HS-27A (cell line): ENCODE measurements at regions not wholly inside any gene's neighbourhood (a gene's known extent, or its start where the extent isn't known, plus 50 kb on each side); places are given as distances from the start of the nearest gene placed in this dataset.
"Not testable (repeated sequence)": the region's sequence is repeated elsewhere in the genome, so short reads cannot be mapped to it uniquely, and the experiment has no call there.

ENCODE experiments used
- DNase-seq: peaks from one replicate; pipeline ENCODE4 v3.0.0-alpha.2; 2012; ENCODE audit warnings: low read depth, missing footprints

- no peak for DNase-seq
Observed at GRCh38 chr5:66234241-66234640, 90.1 kb downstream of the SREK1 start.

DNA sequence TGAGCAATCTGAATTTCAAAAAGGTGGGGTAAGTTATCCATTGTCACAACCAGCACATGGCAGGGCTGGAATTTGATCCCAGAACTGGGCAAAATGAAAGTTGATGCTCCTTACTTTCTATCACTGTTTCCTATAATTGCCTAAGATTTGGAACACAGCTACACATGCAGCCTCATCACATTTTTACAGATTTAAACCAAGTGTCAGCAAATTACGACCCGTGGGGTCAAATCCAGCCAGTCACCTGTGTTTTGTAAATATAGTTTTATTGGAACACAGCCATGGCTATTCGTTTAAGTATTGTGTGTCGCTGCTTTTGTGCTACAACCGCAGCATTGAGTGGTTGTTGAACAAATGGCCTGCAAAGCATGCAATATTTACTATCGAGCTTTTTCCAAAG, 94.3 kb downstream of the SREK1 start:
- no peak for DNase-seq

DNA sequence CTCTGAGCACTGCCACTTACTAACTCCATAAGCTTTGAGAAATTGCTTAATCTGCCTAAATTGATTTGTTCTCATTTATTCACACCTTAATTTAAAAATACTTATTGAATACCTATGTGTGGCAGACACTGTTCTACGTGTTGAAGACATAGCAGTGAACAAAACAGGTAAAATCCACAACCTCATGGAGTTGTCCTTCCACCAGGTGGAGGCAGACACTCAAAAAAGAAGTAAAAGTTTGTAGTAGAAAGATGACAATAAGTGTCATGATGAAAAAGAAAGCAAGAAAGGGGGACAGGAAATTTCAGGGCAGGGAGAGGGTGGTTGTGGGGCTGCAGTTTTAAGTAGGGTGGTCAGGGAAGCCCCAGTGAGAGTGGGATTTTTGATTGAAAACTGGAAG, 94.9 kb downstream of the SREK1 start:
- DNase-seq: no peak

GRCh38 chr5:66241136-66241825, 97.2 kb downstream of the SREK1 start:
- no peak for DNase-seq

DNA sequence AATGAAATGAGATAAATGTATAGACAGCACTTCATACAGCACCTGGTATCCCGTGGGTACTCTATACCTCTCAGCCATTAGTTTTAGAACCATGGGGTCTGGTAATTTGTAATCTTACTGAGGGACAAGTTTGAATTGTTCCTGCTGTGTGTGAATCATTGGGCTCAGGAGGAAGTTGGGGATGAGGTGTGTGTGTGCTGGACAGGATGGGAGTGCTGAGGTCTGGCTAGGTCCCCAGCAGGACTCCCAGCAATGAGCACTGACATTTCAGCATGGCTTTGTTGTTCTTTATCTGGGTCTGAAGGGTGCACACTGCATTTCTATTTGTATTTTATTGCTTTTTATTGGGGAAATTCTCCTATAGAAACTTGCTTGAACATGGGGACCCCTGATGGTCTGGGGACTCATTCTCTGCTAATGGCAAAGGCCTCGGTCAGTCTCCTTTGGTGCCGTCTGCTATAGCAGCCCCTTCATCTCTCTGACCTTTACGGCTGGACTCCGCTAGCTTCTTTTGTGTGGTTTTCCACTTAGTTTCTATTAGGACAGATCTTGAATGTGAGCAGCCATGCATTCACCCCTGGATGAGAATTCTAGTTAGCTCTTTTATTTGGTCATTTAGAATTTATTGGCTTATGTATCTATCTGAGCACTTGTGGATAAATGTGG, 98.1 kb downstream of the SREK1 start:
- no peak for DNase-seq

DNA sequence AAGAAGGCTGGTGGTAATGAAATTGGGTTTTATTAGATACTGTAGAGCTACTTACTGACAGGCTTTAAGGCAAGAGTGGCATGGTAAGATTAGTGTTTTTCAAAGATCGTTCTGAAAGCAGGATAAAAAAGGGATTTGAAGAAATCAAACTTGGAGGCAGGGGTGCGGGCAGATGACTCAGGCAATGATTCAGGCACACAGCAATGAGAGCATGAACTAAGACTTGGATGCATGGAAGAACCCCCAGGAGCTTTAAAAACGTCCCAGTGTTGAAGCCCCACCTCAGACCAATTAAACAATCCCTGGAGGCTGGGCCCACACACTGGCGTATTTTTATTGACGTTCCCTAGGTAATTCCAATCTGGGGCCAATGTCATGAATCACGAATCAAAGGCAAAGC, 102.5 kb downstream of the SREK1 start:
- DNase-seq: peak; percentile 34

DNA sequence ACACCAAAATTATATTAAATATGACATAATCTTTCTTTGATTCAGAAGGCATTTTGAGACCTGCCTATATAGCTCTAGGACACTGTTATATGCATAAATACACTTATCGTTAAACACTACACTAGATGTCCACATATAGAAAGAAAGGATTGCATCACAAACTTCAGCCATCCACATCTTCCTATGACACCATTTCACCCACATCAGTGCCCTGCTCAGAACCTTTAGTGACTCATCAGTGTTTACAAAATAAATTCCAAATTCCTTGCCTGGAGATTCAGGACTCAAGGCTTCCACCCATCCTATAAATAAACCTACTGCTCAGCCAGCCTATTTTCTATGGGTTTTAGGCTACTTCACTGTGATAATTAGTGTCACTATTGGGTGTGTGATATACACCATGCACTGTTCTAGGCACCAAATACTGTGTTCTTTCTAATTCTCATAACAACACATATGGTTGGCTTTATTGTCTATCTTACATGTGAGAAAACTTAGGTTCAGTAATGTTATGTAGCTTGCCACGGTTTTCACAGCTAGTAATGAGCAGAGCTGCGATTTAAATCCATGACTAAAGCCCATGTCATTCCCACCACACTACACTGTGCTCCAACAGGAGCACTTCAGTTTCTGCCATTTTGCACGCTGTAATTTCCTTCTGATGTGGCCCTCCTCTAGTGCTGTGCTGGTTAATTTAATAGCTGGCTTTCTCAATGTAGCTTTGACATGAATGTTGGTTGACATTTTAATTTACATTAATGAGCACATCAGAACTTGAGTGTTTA, 103.3 kb downstream of the SREK1 start:
- peak; percentile 41 for DNase-seq

DNA sequence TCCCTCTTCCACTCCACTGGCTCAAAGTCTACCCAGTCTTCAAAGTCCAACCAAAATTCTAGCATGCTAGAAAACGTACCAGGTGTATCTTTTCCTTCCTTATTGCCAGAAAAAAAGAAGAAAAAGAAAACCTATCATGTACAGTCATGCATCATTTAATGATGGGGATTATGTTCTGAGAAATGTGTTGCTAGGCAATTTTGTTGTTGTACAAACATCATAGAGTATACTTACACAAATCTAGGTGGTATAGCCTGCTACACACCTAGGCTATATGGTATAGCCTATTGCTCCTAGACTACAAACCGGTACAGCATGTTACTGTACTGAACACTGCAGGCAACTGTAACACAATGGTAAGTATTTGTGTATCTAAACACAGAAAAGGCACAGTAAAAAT, 104.8 kb downstream of the SREK1 start:
- no peak for DNase-seq

- DNase-seq: no peak
Observed at GRCh38 chr5:66249920-66250319, 105.8 kb downstream of the SREK1 start.

- DNase-seq: no peak
Observed at GRCh38 chr5:66252849-66253248, 108.7 kb downstream of the SREK1 start.

GRCh38 chr5:66255714-66256113, 111.6 kb downstream of the SREK1 start:
- no peak for DNase-seq

DNA sequence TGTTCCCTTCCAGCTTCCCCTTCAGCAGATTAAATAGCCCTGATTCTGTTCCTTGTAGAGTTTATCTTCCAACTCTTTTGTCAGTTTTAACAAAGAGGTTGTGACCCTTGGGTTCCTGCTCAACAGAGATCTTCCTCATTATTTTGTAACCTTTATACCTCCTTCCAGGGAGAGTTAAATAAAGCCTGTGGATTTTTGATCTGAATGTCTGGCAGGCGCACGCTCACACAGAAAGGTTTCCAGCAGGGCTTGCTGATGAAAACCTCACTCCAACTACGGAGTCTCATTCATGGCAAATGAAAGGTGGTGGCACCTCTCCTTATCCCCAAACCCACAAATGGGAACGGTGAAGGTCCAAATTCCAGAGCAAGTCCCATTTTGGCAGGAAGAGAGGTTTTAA, 129.0 kb downstream of the SREK1 start:
- DNase-seq: no peak

DNA sequence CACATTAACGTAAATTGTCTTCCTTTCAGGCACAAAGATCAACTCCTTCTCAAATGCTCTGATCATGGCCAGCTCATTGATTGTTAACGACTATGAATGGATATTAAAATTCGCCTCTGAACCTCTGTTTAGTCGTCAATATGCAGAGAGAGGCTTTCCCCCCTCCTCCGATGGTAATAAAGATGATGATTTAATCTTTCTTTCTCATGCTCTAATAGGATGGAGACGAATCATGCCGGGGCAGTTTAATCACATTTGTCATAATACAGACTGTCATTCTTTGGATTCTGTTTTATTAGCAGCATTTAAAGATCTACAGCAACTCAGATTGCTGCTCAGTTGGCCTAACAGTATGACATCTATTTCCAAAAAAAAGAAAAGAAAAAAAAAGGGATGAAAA, 132.9 kb downstream of the SREK1 start:
- no peak for DNase-seq

DNA sequence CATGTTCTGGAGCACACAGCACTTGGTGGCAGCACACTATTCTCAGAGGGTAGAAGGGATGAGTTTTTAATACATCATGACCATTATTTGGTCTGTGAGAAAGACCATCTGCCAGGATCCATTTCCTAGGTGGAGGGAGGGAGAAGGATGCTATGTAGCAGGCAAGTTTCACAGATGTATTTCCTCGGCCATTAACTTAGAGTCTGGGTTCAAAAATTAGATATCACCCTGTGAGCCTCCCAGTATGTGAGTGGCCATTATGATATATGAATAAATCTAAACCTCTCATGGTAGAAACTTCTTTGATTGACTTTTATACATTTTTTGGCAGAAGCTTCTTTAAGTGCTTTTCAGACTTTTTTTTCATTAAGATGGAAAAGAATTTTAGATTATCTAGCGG, 133.9 kb downstream of the SREK1 start:
- no peak for DNase-seq

- no peak for DNase-seq
Observed at GRCh38 chr5:66281294-66281693, 137.2 kb downstream of the SREK1 start.

- no peak for DNase-seq
Observed at GRCh38 chr5:66284588-66285342, 140.7 kb downstream of the SREK1 start.

DNA sequence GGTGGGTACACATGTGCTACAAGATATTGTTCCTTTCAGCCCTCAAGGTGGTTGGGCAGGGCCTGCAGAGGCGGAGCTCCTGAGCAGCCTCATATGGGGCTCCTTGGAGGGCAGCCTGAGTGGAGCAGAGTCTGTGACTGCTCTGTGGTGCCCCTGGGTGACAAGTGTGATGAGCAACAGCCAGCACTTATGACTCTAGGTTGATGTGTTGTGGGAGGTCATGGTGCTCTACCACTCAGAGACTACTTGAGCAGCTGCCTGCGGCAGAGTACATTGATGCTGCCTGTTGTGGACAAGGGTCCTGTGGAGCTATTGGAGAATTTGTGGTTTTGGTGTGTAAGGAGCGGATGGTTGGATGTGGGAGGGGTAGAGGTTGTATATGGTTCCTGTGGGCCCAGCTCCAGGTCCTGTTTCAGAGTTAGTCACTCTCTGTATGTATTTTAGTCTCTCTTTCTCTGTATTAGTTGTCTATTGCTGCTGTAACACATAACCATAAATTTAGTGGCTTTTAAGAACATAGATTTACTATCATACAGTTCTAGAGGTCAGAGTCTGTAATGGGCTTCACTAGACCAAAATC, 141.3 kb downstream of the SREK1 start:
- no peak for DNase-seq

GRCh38 chr5:66291771-66292170, 147.7 kb downstream of the SREK1 start:
- DNase-seq: no peak

DNA sequence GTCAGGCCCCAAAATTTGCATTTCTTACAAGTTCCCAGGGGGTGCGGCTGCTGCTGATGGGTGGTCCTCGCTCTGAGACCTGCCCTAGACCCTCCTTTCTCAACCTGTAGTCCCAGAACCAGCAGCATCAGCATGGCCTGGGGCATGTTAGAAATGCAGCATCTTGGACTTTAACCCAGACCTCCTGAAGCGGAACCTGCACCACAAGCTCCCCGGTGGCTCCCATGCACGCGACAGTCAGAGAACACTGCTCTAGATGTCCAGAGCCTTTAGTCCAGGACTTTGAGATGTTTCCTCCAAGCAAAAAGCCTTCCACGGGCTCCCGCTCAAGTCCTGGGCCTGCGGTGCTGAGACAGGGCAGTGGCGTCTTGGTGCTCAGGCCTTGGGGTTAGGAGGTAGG, 149.8 kb downstream of the SREK1 start:
- not testable (repeated sequence) for DNase-seq

DNA sequence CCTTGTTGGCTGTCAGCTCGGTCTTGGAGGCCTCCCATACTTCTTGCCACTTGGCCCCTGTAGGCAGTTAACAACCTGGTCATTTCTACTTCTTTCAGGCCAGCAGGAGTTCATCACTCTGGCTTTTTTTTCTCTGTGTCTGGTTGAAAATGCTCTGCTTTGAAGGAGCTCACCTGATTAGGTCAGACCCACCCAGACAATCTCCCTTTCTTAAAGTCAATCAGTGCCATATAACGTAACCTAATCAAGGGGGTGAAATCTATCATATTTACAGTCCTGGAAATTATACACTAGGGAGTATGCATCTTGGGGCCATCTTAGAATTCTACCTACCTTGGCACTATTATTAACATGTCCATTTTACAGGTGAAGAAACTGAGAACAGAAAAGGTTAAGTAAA, 155.4 kb downstream of the SREK1 start:
- DNase-seq: no peak

- no peak for DNase-seq
Observed at GRCh38 chr5:66302344-66302743, 158.2 kb downstream of the SREK1 start.
